Suprapubic skin (tissue), 4 donors: ENCODE measurements at regions not wholly inside any gene's neighbourhood (a gene's known extent, or its start where the extent isn't known, plus 50 kb on each side); places are given as distances from the start of the nearest gene placed in this dataset.

Source experiments
- CTCF ChIP-seq, 2 donors: fragments of 200-600 bp in 1 of 2; fragments of 450-650 bp in 1 of 2; sonication (generic) in 1 of 2; IDR thresholded peaks; one replicate each; pipeline ENCODE4 v1.5.1; 2016 to 2019; ENCODE audit warnings: antibody characterized with exemption in 2 of 2, mild to moderate bottlenecking in 1 of 2, moderate library complexity in 1 of 2
- EP300 ChIP-seq: sonication (generic); formaldehyde crosslinking; IDR thresholded peaks from one replicate; pipeline ENCODE4 v1.6.1; 2017; ENCODE audit warnings: antibody characterized with exemption
- POLR2A ChIP-seq, 2 donors: fragments of 450-650 bp; IDR thresholded peaks; one replicate each; pipeline ENCODE4 v1.6.1; 2017; ENCODE audit warnings: antibody characterized with exemption in 2 of 2, mild to moderate bottlenecking in 2 of 2, moderate library complexity in 2 of 2
- POLR2AphosphoS5 ChIP-seq, 3 donors: sonication (generic); formaldehyde crosslinking; IDR thresholded peaks; one replicate each; pipeline ENCODE4 v1.6.1; 2017; ENCODE audit warnings: antibody characterized with exemption in 3 of 3

- TF ChIP-seq POLR2AphosphoS5 (IDR thresholded peaks at IDR 0.05) (no peak), POLR2A (IDR thresholded peaks at IDR 0.05) (no peak), CTCF (IDR thresholded peaks at IDR 0.05) (no peak), EP300 (no peak)
These were observed 63.2 kb upstream of the DUSP22 start for GRCh38 chr6:228881-229651.
